Prostate gland (tissue), 2 donors: ENCODE measurements at regions not wholly inside any gene's neighbourhood (a gene's known extent, or its start where the extent isn't known, plus 50 kb on each side); places are given as distances from the start of the nearest gene placed in this dataset.

Experiments used
- POLR2A ChIP-seq: fragments of 450-650 bp; IDR thresholded peaks from one replicate; pipeline ENCODE4 v1.6.1; 2016; ENCODE audit warnings: antibody characterized with exemption, mild to moderate bottlenecking
- POLR2AphosphoS5 ChIP-seq: sonication (generic); formaldehyde crosslinking; IDR thresholded peaks from one replicate; pipeline ENCODE4 v1.6.1; 2017; ENCODE audit warnings: antibody characterized with exemption
- TF ChIP-seq, protein P1 (sequence below), 4 experiments: fragments of 200-600 bp in 2 of 4; fragments of 450-650 bp in 2 of 4; sonication (generic) in 2 of 4; IDR thresholded peaks; 1 replicate in 3 of 4; 2 replicates in 1 of 4; pipeline ENCODE4 v1.5.1; 2016 to 2019; ENCODE audit warnings: antibody characterized with exemption in 4 of 4, mild to moderate bottlenecking in 2 of 4, moderate library complexity in 2 of 4

DNA sequence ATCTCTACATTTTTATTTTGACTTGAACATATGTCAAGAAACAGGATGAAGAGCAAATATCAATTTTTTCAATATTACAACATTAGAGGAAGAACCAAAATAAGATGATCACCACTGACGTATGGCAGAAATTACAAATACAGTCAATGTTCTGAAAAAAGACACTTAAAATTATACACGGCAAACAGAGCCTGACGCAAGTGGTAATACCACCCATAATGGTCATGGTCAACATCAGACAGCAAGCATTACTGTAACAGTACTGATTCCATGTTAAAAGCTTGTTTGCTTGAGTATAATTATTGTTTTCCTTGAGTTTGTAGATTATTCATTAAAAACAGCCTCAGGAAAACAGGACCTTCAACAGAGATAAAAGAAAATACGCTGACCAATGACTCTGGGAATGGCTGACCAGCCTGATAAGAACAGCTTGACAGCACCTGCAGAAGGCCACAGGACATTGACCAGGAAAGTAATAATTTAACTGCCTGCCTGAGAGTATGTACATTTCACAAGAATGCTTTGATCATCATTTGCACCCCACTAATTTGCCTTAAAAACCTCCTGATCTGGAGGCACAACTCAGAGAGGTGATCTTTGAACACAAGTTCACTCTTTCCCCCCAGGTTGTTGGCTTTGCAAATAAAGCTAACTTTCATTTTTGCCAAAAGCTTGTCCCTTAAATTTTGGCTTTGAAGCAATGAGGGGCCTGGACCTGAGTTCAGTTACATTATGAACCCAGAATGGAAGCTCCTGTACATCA lies 187.3 kb downstream of the IPO8 start:
- TF ChIP-seq, protein P1, sequence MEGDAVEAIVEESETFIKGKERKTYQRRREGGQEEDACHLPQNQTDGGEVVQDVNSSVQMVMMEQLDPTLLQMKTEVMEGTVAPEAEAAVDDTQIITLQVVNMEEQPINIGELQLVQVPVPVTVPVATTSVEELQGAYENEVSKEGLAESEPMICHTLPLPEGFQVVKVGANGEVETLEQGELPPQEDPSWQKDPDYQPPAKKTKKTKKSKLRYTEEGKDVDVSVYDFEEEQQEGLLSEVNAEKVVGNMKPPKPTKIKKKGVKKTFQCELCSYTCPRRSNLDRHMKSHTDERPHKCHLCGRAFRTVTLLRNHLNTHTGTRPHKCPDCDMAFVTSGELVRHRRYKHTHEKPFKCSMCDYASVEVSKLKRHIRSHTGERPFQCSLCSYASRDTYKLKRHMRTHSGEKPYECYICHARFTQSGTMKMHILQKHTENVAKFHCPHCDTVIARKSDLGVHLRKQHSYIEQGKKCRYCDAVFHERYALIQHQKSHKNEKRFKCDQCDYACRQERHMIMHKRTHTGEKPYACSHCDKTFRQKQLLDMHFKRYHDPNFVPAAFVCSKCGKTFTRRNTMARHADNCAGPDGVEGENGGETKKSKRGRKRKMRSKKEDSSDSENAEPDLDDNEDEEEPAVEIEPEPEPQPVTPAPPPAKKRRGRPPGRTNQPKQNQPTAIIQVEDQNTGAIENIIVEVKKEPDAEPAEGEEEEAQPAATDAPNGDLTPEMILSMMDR (IDR thresholded peaks at IDR 0.05), result no peak
- TF ChIP-seq POLR2A (no peak), POLR2AphosphoS5 (no peak)
